GM23338 (cell line): ENCODE measurements at regions not wholly inside any gene's neighbourhood (a gene's known extent, or its start where the extent isn't known, plus 50 kb on each side); places are given as distances from the start of the nearest gene placed in this dataset.

Experiments
- ATAC-seq: fragments of 200-7000 bp; cut with Tn5 transposase; 3 replicates; pipeline ENCODE4 v1.9.1; 2020
- DNase-seq: peaks from one replicate; pipeline ENCODE4 v3.0.0-alpha.2; 2015; ENCODE audit warnings: low spot score
- H2AFZ ChIP-seq: fragments of 200-600 bp; sonication (generic); 2 replicates; pipeline ENCODE4 v1.8.0; 2016; ENCODE audit warnings: antibody characterized with exemption, mild to moderate bottlenecking, moderate library complexity
- H3F3A ChIP-seq: fragments of 200-600 bp; sonication (generic); replicated peaks from 2 replicates; pipeline ENCODE4 v1.8.0; 2017; ENCODE audit warnings: antibody characterized with exemption, mixed run types, low read depth
- H3K27ac ChIP-seq: fragments of 200-600 bp; sonication (generic); 2 replicates; pipeline ENCODE4 v1.6.1; 2016; ENCODE audit warnings: low read depth
- H3K27me3 ChIP-seq: fragments of 200-600 bp; sonication (generic); 2 replicates; pipeline ENCODE4 v1.8.0; 2016; ENCODE audit warnings: mild to moderate bottlenecking, mixed run types, moderate library complexity; ENCODE audit not compliant: insufficient read depth
- H3K36me3 ChIP-seq: fragments of 200-600 bp; sonication (generic); 2 replicates; pipeline ENCODE4 v1.8.0; 2016; ENCODE audit warnings: mild to moderate bottlenecking; ENCODE audit not compliant: insufficient read depth
- H3K4me1 ChIP-seq: fragments of 200-600 bp; sonication (generic); 2 replicates; pipeline ENCODE4 v1.8.0; 2016; ENCODE audit warnings: mild to moderate bottlenecking, moderate library complexity; ENCODE audit not compliant: insufficient read depth
- H3K4me2 ChIP-seq: fragments of 200-600 bp; sonication (generic); 2 replicates; pipeline ENCODE4 v1.7.1; 2017; ENCODE audit warnings: mixed run types
- H3K4me3 ChIP-seq: fragments of 200-600 bp; sonication (generic); 2 replicates; pipeline ENCODE4 v1.6.1; 2016; ENCODE audit warnings: mixed run types
- H3K79me2 ChIP-seq: fragments of 200-600 bp; sonication (generic); replicated peaks from 2 replicates; pipeline ENCODE4 v1.8.0; 2017; ENCODE audit warnings: mild to moderate bottlenecking; ENCODE audit not compliant: insufficient read depth
- H3K9me2 ChIP-seq: fragments of 200-600 bp; sonication (generic); 2 replicates; pipeline ENCODE4 v1.8.0; 2017; ENCODE audit not compliant: insufficient read depth
- H4K20me1 ChIP-seq: fragments of 200-600 bp; sonication (generic); replicated peaks from 2 replicates; pipeline ENCODE4 v1.8.0; 2017; ENCODE audit warnings: mild to moderate bottlenecking; ENCODE audit not compliant: insufficient read depth
- H3K27ac Mint-ChIP-seq: 2 replicates; pipeline ENCODE4 v1.8.0; 2020; ENCODE audit warnings: inconsistent platforms, mild to moderate bottlenecking, moderate library complexity, mixed read lengths
- H3K27me3 Mint-ChIP-seq: 3 replicates; pipeline ENCODE4 v1.8.0; 2022; ENCODE audit warnings: low read depth, mild to moderate bottlenecking, moderate library complexity, mixed read lengths, inconsistent platforms; ENCODE audit not compliant: insufficient read depth, poor library complexity
- H3K36me3 Mint-ChIP-seq: 3 replicates; pipeline ENCODE4 v1.8.0; 2021; ENCODE audit warnings: low read depth, mild to moderate bottlenecking, inconsistent platforms, moderate library complexity, mixed read lengths
- H3K4me1 Mint-ChIP-seq: 3 replicates; pipeline ENCODE4 v1.8.0; 2020; ENCODE audit warnings: mild to moderate bottlenecking, inconsistent platforms, mixed read lengths
- H3K4me3 Mint-ChIP-seq: 3 replicates; pipeline ENCODE4 v1.8.0; 2021; ENCODE audit warnings: moderate library complexity, mild to moderate bottlenecking, inconsistent platforms, mixed read lengths
- H3K9me3 Mint-ChIP-seq: 3 replicates; pipeline ENCODE4 v1.8.0; 2020; ENCODE audit warnings: moderate library complexity, mild to moderate bottlenecking, inconsistent platforms, mixed read lengths
- ETS1 ChIP-seq: IDR thresholded peaks from 2 replicates; pipeline ENCODE4 v1.6.1; 2016; ENCODE audit warnings: antibody characterized with exemption
- EZH2 ChIP-seq: fragments of 200-600 bp; sonication (generic); IDR thresholded peaks from one replicate; pipeline ENCODE4 v1.8.0; 2017; ENCODE audit warnings: antibody characterized with exemption, mild to moderate bottlenecking, low read depth; ENCODE audit not compliant: unreplicated experiment
- EZH2phosphoT487 ChIP-seq: fragments of 200-600 bp; sonication (generic); IDR thresholded peaks from one replicate; pipeline ENCODE4 v1.8.1; 2018; ENCODE audit warnings: antibody characterized with exemption; ENCODE audit not compliant: unreplicated experiment
- POLR2AphosphoS5 ChIP-seq: IDR thresholded peaks from 2 replicates; pipeline ENCODE4 v1.6.1; 2016; ENCODE audit warnings: antibody characterized with exemption, low read depth
- STAT1 ChIP-seq: IDR thresholded peaks from one replicate; pipeline ENCODE4 v1.6.1; 2016; ENCODE audit warnings: antibody characterized with exemption; ENCODE audit not compliant: unreplicated experiment
- ZNF331 ChIP-seq: fragments of 250-450 bp; sonication (Bioruptor Pico); IDR thresholded peaks from 2 replicates; pipeline ENCODE4 v1.5.0; 2020; ENCODE audit warnings: low read depth, mild to moderate bottlenecking, moderate library complexity
- ZNF462 ChIP-seq: fragments of 250-450 bp; sonication (Bioruptor Pico); IDR thresholded peaks from 2 replicates; pipeline ENCODE4 v1.5.0; 2020; ENCODE audit warnings: mild to moderate bottlenecking, moderate library complexity

- DNase-seq (no peak), ATAC-seq (no peak)
- Histone ChIP-seq H3K4me3 (no peak overlapping the region), H4K20me1 (no peaks in the 10 kb centered on the region), H3F3A (no peaks in the 10 kb centered on the region), H3K9me2 (no peaks in the 10 kb centered on the region), H3K4me1 (peaks cover 10% of the 10 kb centered on the region), H3K27ac (no peak overlapping the region), H3K79me2 (no peaks in the 10 kb centered on the region; the same call in 1 of the 2 replicates), H3K27me3 (no peaks in the 10 kb centered on the region), H3K36me3 (no peaks in the 10 kb centered on the region), H2AFZ (no peak overlapping the region), H3K4me2 (no peak overlapping the region)
- peaks cover 13% of the 10 kb centered on the region for H3K4me1 Mint-ChIP-seq
- H3K36me3 Mint-ChIP-seq, result no peaks in the 10 kb centered on the region
- no peaks in the 10 kb centered on the region for H3K9me3 Mint-ChIP-seq
- H3K4me3 Mint-ChIP-seq, result no peak overlapping the region
- H3K27me3 Mint-ChIP-seq, result no peaks in the 10 kb centered on the region
- TF ChIP-seq STAT1 (no peak), EZH2 (no peak), EZH2phosphoT487 (no peak), ETS1 (no peak), ZNF331 (CRISPR knock-in tag) (no peak), POLR2AphosphoS5 (no peak), ZNF462 (CRISPR knock-in tag) (no peak)
- H3K27ac Mint-ChIP-seq, result no peak overlapping the region
These were observed 187.5 kb upstream of the CDH11 start for GRCh38 chr16:65309354-65309753.
